Psoas muscle (tissue), 7 donors: ENCODE measurements at regions not wholly inside any gene's neighbourhood (a gene's known extent, or its start where the extent isn't known, plus 50 kb on each side); places are given as distances from the start of the nearest gene placed in this dataset.

Experiments
- ATAC-seq, 4 donors: fragments of 200-7000 bp; cut with Tn5 transposase; one replicate each; pipeline ENCODE4 v1.9.1; 2020; ENCODE audit warnings: moderate library complexity in 3 of 4, mild to moderate bottlenecking in 2 of 4
- DNase-seq, 2 donors: peaks; one replicate each; pipeline ENCODE4 v3.0.0-alpha.2; 2020
- H3K27ac ChIP-seq: fragments of 200-600 bp; one replicate; pipeline ENCODE4 v1.8.0; 2022
- H3K27me3 ChIP-seq, 3 donors: fragments of 200-600 bp in 1 of 3; one replicate each; pipeline versions ENCODE4 v1.6.1 to v1.8.0; 2013 to 2022; ENCODE audit warnings: low read length in 2 of 3, mild to moderate bottlenecking in 2 of 3, moderate library complexity in 1 of 3; ENCODE audit not compliant: insufficient read depth in 3 of 3
- H3K36me3 ChIP-seq, 2 donors: fragments of 200-600 bp in 1 of 2; one replicate each; pipeline versions ENCODE4 v1.6.1 to v1.8.0; 2013 to 2022; ENCODE audit warnings: low read depth in 1 of 2, mild to moderate bottlenecking in 1 of 2, moderate library complexity in 1 of 2; ENCODE audit not compliant: insufficient read depth in 1 of 2
- H3K4me1 ChIP-seq: fragments of 200-600 bp; one replicate; pipeline ENCODE4 v1.8.0; 2022
- H3K4me3 ChIP-seq: fragments of 200-600 bp; one replicate; pipeline ENCODE4 v1.8.0; 2022; ENCODE audit warnings: mild to moderate bottlenecking
- H3K9me3 ChIP-seq: fragments of 200-600 bp; one replicate; pipeline ENCODE4 v1.8.0; 2022
- CTCF ChIP-seq: fragments of 200-600 bp; IDR thresholded peaks from one replicate; pipeline ENCODE4 v1.8.0; 2022; ENCODE audit warnings: antibody characterized with exemption
- WGBS, 3 donors: extraction: QIAGEN DNeasy Blood & Tissue Kit; methylation state at CpG; one replicate each; pipeline versions ENCODE4 v1.1.6 to v1.1.7; 2013; 5-methylcytosine and 5-hydroxymethylcytosine counted together
- intact Hi-C, 2 donors: fragments of 100-400 bp; cut with DNase I; formaldehyde crosslinking; loops; one replicate each; pipeline versions ENCODE4 v1.11.0 to v1.14.2; 2022
- donor health status: healthy with polysubstance abuse.
- donor health status: DM: no; HTN: no; CAD: no; lungs with moderate emphysema.
- donor health status: Bipolar disorder and iron deficiency.
- donor health status: healthy.
- donor health status: DM: yes; HTN: yes; CAD: no.
- donor health status: DM: no; HTN: no; CAD: no.
- donor health status: DM: yes; HTN: yes; CAD: no.

DNA sequence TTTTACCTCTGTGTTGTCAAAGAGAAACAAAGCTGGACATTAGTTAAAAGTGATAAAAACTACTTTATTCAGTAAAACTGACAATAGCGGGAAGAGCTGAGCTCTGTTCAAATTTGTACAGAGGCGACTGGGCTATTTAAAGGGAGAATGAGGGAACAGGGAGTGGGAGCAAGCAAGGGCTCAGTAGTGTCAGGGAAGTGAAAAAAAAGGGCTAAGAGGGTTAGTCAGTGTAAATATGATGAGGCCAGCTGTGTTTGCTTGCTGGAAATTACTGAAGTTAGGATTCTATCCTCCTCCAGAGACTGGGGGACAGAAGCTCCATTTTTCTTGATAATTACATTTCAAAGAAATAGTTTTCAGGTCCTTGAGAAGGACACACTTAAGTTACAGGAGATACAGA is 232.5 kb downstream of the SH2D4B start:
- H3K9me3 ChIP-seq, result no peaks in the 10 kb centered on the region
- H3K27ac ChIP-seq, result no peak overlapping the region
- no peak for TF ChIP-seq CTCF
- intact Hi-C loops, result no loop called here
- 86 to 89% (median 86%) methylated on average over 2 of the region's 2 CpGs for WGBS, 3 donors
- no peak for DNase-seq
- H3K27me3 ChIP-seq, result no peaks in the 10 kb centered on the region
- no peak for ATAC-seq
- H3K36me3 ChIP-seq, result no peaks in the 10 kb centered on the region
- H3K4me3 ChIP-seq, result no peak overlapping the region
- H3K4me1 ChIP-seq, result no peaks in the 10 kb centered on the region

DNA sequence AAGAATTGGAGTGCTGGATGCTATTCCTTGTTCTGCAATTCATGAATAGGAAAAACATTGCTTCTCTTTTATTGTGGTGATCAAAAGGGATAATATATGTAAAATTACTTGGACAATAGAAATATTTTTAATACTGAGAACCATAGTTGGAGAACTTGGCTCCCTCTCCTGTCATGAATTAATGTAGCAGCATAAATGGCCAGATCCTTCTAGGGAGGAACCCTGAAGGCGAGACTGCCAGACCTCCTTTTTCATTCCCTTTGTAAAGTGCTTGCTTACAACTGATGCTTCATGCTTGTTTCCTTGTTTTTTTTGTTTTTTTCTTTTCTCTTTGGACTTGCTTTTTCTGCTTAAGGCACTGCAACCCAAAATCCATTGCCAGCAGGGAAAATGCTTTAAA is 233.6 kb downstream of the SH2D4B start:
- no peak for DNase-seq
- H3K4me1 ChIP-seq, result no peaks in the 10 kb centered on the region
- intact Hi-C loops, result no loop called here
- no peaks in the 10 kb centered on the region for H3K27me3 ChIP-seq
- H3K36me3 ChIP-seq, result no peaks in the 10 kb centered on the region
- H3K4me3 ChIP-seq, result no peak overlapping the region
- no peaks in the 10 kb centered on the region for H3K9me3 ChIP-seq
- no peak for ATAC-seq
- no peak for TF ChIP-seq CTCF
- no peak overlapping the region for H3K27ac ChIP-seq
- 32 to 47% (median 43%) methylated on average over 1 of the region's 1 CpG for WGBS, 3 donors

DNA sequence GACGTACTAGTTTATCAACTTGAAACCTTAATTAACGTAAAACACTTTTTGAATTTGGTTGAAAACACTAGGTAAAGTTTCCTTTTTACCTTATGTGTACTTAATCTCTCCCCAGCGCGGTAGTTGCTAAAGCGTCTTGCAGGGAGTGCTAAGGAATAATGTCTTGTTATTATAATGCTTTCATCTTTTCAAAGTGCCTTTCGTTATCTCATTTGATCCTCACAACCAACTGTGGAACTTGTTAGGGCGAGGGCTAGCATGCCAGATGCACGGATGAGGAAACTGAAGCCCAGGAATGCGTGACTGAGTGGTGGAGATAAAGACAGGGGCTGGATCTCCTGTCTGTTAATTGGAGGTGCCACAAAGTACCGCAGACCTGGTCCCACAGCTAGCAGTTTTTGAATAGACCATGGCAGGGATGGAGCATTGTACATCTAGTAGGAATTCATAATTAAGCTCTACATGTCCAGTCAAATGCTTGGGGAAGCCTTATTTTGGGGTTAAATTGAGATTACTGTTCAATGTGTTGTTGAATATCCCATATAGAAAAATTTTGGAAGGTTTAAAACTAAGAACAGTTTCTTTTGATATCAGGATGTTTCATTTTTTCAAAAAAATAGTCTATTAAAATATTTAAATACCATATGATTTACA is 234.3 kb downstream of the SH2D4B start:
- Histone ChIP-seq H3K36me3 (no peaks in the 10 kb centered on the region), H3K4me1 (no peaks in the 10 kb centered on the region), H3K4me3 (no peak overlapping the region), H3K27me3 (no peaks in the 10 kb centered on the region), H3K9me3 (no peaks in the 10 kb centered on the region), H3K27ac (no peak overlapping the region)
- DNase-seq, result no peak
- ATAC-seq, result no peak
- 53 to 66% (median 55%) methylated on average over 10 of the region's 10 CpGs for WGBS, 3 donors
- intact Hi-C loops, result no loop called here
- TF ChIP-seq CTCF, result no peak

DNA sequence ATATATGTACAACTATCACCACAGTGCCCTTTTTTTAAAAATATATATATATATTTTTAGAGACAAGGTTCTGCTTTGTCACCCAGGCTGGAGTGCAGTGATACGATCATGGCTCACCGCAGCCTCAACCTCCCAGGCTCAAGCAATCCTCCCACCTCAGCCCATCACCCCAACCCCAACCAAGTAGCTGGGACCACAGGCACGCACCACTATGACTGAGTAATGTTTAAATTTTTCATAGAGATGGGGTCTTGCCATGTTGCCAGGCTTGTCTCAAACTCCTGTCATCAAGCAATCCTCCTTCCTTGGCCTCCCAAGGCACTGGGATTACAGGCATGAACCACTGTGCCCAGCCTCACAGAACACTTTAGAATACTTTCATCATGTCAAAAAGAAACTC is 234.9 kb downstream of the SH2D4B start:
- no peak overlapping the region for H3K27ac ChIP-seq
- no peak for TF ChIP-seq CTCF
- no peaks in the 10 kb centered on the region for H3K4me1 ChIP-seq
- H3K9me3 ChIP-seq, result no peaks in the 10 kb centered on the region
- no peaks in the 10 kb centered on the region for H3K27me3 ChIP-seq
- no peak overlapping the region for H3K4me3 ChIP-seq
- WGBS, 3 donors, result 77 to 89% (median 87%) methylated on average over 3 of the region's 3 CpGs
- ATAC-seq (no peak), DNase-seq (no peak)
- intact Hi-C loops, result no loop called here
- H3K36me3 ChIP-seq, result no peaks in the 10 kb centered on the region

- ATAC-seq, result no peak
- no peak for DNase-seq
- no peak for TF ChIP-seq CTCF
- Histone ChIP-seq H3K27me3 (peaks cover 0 to 2% (median 0%) of the 10 kb centered on the region in 3 donors), H3K27ac (no peak overlapping the region), H3K4me1 (no peaks in the 10 kb centered on the region), H3K36me3 (no peaks in the 10 kb centered on the region), H3K9me3 (no peaks in the 10 kb centered on the region), H3K4me3 (no peak overlapping the region)
- WGBS, 3 donors, result 94 to 97% (median 97%) methylated on average over 2 of the region's 2 CpGs
- intact Hi-C loops, result no loop called here
These were observed 247.0 kb downstream of the SH2D4B start for GRCh38 chr10:80784695-80785094.
